OCI-LY3 (cell line): ENCODE measurements at regions not wholly inside any gene's neighbourhood (a gene's known extent, or its start where the extent isn't known, plus 50 kb on each side); places are given as distances from the start of the nearest gene placed in this dataset.

ENCODE experiments used
- EZH2phosphoT487 ChIP-seq: fragments of 200-600 bp; shearing (Covaris generic); IDR thresholded peaks from 2 replicates; pipeline ENCODE4 v1.6.1; 2018; ENCODE audit warnings: antibody characterized with exemption, mixed run types, low read depth
- TF ChIP-seq, protein P1 (sequence below): fragments of 200-600, 300-600 bp; sonication (generic); IDR thresholded peaks from 2 replicates; pipeline ENCODE4 v1.5.1; 2014; ENCODE audit warnings: antibody characterized with exemption, low read length, low read depth

DNA sequence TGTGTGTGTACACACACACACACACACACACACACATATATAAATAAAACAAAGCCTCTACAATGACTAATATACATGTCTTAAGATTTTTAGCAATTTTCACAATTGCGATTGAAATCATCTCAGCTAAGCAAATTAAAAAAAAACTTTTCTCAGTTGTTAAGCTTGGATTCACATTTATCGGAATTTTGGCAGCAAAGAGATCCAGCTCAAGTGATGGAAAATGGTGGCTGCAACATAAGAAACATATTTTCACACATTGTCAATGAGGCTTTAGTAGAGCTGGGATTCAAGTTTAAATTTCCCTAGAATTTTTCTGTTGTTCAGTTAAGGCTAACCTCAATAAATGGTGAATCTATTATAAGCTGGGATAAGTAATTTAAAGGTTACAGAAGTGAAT is 768.6 kb upstream of the SORCS1 start:
- TF ChIP-seq, protein P1, sequence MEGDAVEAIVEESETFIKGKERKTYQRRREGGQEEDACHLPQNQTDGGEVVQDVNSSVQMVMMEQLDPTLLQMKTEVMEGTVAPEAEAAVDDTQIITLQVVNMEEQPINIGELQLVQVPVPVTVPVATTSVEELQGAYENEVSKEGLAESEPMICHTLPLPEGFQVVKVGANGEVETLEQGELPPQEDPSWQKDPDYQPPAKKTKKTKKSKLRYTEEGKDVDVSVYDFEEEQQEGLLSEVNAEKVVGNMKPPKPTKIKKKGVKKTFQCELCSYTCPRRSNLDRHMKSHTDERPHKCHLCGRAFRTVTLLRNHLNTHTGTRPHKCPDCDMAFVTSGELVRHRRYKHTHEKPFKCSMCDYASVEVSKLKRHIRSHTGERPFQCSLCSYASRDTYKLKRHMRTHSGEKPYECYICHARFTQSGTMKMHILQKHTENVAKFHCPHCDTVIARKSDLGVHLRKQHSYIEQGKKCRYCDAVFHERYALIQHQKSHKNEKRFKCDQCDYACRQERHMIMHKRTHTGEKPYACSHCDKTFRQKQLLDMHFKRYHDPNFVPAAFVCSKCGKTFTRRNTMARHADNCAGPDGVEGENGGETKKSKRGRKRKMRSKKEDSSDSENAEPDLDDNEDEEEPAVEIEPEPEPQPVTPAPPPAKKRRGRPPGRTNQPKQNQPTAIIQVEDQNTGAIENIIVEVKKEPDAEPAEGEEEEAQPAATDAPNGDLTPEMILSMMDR: no peak
- no peak for TF ChIP-seq EZH2phosphoT487
